ENCODE measurements at regions not wholly inside any gene's neighbourhood (a gene's known extent, or its start where the extent isn't known, plus 50 kb on each side); places are given as distances from the start of the nearest gene placed in this dataset.

DNA sequence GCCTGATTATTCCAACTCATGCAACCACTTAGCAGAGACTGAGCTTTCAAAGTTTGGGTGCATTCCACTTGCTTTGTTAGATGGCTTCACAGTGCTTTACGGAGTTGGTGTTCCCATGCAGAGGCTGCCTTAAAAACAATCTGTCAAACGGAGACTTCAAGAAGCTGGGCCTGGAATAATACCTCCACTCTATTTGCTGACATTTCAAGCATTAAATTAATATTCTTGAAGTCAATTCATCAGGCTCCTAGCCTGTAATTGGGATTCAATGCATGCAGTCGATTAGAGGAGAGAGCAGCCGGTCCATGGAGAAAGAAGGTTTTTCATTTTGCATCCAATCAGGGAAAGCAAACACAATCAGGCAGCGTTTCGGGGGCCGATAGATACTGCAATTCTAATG is 314.7 kb upstream of the PRKX start:
- TF ChIP-seq, protein P1, sequence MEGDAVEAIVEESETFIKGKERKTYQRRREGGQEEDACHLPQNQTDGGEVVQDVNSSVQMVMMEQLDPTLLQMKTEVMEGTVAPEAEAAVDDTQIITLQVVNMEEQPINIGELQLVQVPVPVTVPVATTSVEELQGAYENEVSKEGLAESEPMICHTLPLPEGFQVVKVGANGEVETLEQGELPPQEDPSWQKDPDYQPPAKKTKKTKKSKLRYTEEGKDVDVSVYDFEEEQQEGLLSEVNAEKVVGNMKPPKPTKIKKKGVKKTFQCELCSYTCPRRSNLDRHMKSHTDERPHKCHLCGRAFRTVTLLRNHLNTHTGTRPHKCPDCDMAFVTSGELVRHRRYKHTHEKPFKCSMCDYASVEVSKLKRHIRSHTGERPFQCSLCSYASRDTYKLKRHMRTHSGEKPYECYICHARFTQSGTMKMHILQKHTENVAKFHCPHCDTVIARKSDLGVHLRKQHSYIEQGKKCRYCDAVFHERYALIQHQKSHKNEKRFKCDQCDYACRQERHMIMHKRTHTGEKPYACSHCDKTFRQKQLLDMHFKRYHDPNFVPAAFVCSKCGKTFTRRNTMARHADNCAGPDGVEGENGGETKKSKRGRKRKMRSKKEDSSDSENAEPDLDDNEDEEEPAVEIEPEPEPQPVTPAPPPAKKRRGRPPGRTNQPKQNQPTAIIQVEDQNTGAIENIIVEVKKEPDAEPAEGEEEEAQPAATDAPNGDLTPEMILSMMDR (IDR thresholded peaks at IDR 0.05; ENCODE audit: low read depth, low read length): no peak
- TF ChIP-seq EZH2phosphoT487 (IDR thresholded peaks at IDR 0.05; ENCODE audit: low read depth): no peak

Measured in OCI-LY3 (cell line).